GM18867 (cell line): ENCODE measurements at regions not wholly inside any gene's neighbourhood (a gene's known extent, or its start where the extent isn't known, plus 50 kb on each side); places are given as distances from the start of the nearest gene placed in this dataset.

Source experiments
- ATAC-seq: cut with Tn5 transposase; IDR thresholded peaks from one replicate; pipeline ENCODE4 v1.9.1; 2021; ENCODE audit warnings: mild to moderate bottlenecking, moderate library complexity; ENCODE audit not compliant: unreplicated experiment

DNA sequence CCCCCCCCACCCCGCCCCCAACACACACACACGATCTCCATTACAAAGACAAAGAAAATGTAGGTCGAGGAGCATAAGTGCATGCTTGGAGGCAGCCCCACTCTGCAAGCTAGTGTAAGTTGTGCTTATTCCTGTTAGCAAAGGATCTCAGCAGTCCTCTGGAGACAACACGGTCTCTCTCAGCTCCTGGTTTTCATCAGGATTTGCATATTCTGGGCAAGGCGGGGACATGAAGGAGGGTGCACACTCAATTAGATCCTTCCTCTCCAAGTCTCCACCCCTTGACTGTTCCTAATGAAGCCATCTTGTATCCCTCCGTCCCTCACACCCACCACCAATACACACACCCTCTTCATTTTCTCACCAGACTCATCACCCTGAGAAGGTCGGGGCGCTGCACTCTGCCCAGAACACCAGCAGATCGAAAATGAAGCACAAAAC, 63.8 kb downstream of the MRPL46 start:
- no peak for ATAC-seq

DNA sequence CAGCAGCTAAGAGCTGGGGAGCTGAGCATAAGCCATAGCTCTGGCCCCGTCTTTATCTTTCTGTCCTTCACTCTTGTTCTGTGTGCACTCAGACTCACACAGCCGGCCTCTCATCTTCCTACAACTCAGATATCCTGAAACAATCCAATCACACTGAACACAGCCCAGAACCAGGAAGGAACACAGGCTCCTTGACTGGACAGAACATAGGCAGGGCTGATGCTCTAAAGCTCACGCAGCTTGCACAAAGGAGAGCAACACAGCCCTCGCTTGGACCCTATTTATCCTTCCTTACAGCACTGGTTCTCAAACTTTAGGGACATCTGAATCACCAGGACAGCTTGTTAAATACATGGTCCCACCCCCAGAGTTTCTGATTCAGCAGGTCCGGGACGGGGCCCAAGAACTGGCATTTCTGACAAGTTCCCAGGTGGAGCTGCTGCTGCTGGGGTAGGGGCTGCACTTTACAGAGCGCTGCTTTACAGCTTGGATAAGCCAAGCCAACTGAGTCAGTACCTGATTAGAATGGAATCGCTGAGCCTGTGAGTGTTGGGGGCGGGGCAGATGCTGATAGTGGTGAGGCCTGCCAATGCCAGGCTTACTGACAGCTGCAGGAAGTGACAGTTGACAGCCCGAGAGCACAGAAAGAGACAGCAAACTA, 65.1 kb downstream of the MRPL46 start:
- ATAC-seq: no peak

DNA sequence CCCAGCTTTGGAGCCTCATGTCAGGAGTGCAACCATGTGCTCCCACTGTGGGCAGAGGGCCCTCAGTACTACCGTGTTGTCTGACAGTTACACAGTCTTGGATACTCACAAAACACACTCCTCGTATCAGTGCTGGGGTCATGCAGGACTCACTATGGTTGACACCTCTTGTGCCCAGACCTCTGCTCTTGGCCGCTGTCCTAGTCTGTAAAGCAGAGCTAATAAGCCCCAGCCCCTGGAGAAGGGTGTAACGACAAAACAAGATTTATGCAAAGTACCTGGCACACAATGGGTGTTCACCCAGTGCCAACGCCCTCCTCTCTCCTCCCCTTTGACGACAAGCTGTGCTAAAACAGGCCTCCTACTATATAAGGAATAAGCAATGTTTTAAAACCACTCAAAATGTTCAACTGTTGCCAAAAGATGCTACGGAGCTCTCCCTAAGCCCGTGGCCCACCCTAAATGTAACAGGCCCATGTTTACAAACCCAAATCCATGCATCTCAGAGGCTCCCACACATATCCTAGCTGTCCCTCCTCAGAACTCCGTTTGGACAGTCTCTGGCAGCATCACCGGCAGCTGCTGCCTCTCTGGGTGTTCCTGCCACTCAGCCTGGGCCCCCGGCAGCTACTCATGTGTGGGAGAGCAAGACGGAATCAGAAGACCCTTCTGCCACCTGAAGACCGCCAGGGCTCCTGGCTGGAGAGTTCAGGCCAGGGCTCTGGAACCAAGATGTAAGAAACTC, 65.8 kb downstream of the MRPL46 start:
- ATAC-seq: no peak

DNA sequence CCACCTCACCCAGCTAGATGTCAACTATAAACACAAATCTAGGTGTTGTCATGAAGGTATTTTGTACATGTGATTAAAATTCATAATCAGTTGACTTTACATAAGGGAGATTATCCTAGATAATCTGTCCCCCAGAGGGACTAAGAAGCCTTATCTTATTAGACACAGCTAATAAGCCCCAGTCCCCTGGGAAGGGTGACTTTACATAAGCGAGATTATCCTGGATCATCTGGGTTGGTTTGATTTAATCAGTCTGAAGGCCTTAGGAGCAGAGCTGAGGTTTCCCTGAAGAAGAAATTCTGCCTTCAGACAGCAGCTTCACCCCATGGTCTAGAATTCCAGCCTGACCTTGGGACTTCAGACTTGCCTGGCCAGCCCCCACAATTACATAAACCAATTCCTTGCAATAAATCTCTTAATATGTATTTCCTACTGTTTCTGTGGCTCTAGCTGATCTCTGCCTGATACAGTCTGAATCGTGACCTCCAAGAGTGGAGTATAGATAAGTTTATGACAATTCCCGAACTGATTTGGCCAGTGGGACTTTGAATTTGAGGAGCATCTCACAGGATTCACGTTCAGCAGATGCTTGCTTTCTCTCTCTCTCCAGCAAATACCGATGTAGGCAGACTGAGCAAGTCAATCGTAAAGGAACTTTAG, 66.5 kb downstream of the MRPL46 start:
- no peak for ATAC-seq

DNA sequence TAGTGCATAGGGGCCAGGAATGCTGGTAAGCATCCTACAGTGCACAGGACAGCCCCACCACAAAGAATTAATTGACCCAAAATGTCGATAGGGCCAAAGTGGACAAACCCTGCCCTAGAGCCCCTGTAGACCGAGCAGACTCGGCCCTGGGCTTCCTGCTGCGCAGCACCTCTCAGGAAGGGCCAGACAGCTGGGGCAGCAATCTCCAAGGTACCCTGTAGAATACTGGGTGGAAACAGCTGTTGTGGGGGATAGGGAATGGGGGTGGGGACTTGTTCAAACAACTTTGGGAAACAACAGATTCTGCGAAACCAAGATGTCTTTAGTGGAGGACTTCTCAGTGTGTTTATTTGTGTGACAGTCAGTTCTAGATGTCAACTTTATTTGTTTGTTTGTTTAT, 67.1 kb downstream of the MRPL46 start:
- ATAC-seq: no peak

DNA sequence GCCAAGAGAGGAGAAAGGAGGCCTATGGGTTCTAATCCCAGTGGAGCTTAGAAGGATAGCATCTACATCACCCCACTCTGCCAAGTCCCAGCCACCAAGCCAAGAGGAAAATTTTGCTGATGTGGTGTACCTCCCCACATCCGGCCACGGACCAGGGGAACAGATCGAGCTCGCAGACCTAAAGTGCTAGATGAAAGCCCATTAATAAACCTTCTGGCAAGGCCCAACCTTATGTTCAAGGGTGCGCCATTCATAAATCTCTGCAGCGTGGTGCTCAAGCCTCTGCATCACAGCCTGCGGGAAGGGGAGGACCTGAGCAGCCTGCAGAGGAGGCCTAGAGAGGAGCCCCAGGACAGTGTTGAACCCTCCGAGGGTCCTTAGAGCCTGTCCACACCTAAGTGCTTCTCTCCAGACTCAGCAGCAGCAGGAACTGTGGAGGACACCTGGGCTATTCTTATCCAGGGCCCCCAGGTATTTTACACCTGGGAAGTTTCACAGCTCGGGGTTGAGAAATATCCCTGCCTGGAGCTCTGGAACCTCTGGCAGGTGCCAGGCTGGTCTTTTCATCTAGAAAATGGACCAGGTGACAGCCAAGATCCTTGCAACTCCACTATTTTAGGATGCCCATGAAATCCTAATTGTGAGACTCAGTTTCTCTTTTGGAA, 68.0 kb downstream of the MRPL46 start:
- ATAC-seq: no peak

DNA sequence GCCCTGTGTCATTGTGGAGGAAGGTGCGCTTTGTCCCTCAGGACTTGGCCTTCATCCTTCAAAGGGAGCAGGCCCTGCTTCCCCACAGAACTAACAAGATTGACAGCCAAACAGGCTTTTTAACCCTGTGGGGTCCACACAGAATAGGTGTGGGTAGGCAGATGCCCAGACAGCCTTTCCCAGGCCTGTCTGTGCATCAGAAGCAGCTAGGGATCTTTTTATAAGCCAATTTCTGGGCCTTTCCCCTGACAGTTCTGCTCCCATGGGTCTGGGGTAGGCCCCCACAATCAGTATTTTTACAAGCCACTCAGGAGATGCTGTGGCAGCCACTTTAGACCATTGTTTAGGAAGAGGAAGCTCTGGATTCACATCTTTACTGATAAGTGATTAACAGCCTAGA, 69.2 kb downstream of the MRPL46 start:
- no peak for ATAC-seq

DNA sequence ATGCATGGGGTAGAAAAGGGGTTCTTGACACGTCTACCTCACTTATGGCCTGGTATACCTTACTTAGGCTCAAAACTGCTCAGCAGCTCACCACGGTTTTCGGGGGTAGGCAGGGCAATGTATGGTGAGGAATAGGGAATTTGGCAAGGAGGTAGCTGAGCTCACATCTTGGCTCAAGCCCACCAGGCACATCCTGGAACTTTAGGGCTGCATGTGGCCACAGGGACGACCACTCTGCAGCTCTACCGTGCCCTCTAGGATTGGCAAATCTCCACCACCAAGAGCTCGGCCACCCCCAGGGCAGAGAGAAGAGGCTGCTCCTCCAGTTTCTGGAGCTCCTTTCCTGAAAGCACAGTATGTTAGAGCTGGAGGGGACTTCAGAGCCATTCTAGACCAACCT, 69.7 kb downstream of the MRPL46 start:
- ATAC-seq: no peak

DNA sequence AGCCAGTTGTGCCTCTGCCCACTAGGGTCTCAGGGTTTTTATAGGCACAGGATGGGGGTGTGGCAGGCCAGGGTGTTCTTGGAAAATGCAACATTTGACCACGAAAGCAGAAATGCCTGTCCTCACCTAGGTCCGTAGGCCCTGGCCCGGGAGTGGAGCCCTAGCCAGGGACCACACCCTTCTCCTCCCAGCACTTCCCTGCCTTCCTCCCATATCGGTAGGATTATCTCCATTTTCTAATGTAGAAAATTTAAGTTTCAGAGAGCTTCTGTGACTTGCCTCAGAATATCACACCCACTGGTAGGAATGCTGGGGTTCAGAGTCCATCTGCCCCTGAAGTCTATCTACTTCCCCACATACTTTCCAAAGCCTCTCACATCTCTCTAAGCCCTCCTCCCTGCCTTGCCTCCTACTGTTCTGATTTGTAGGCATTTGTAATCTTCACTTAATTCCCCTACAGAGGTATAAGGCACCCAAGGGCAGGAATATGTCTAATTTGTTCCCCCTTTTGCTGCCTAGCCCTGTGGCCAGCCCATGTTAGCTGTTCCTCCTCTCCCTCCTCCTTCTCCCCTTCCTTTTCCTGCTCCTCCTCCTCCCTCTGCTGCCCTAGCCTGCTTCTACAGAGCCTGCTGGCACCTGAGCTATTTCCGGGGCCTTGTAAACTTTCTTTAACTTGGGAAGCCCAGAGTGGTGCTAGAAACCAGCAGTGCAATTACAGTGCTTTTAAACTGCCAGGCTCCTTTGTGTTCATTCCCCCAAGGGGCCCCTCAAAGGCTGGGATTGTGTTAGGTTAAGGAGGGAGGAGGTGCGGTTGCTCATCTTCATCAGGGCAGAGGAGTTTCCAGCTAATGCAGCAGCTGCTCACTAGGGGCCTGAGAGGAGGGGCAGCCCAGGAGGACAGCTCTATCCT, 71.1 kb downstream of the MRPL46 start:
- ATAC-seq: no peak

DNA sequence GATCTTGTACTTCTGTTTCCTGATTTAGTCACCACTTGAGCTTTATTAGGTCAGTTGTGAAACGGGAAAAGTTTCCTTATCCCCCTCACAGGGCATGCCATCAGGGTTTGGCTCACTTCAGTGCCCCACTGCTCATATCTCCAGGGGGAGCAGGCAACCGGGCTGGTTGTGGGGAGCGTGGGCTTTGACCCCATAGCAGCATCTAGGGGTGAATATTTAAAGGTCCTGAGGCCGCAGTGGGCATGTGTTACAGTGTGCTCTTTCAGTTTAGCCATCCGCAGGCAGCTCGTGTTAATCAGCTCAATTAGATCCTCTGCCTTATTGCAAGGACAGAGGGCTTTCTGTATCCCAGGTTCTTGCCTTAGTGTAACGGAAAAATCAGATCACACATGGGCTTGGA, 71.9 kb downstream of the MRPL46 start:
- no peak for ATAC-seq

DNA sequence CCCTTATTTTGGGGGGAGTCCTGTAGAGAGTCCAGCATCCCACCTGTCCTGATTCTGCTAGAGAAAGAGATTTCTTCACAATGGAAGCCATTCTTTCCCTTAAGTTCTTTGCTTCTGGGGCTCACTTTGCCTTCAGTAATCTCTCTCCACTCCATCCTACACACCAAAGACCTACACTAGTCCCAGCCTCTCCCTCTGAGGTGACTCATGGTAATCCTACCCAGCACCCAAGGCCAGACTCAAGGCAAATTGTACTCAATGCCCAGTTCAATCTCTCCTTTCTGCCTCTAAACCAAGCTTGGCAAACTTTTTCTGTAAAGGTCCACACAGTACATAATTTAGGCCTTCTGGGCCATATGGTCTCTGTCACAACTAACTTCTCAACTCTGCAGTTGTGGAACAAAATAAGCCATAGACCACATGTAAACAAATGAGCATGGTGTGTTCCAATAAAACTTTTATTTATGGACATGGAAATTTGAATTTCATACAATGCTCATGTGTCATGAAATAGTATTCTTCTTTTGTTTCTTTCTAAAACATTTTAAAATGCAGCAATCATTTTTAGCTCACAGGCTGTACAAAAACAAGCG, 72.5 kb downstream of the MRPL46 start:
- ATAC-seq: no peak

DNA sequence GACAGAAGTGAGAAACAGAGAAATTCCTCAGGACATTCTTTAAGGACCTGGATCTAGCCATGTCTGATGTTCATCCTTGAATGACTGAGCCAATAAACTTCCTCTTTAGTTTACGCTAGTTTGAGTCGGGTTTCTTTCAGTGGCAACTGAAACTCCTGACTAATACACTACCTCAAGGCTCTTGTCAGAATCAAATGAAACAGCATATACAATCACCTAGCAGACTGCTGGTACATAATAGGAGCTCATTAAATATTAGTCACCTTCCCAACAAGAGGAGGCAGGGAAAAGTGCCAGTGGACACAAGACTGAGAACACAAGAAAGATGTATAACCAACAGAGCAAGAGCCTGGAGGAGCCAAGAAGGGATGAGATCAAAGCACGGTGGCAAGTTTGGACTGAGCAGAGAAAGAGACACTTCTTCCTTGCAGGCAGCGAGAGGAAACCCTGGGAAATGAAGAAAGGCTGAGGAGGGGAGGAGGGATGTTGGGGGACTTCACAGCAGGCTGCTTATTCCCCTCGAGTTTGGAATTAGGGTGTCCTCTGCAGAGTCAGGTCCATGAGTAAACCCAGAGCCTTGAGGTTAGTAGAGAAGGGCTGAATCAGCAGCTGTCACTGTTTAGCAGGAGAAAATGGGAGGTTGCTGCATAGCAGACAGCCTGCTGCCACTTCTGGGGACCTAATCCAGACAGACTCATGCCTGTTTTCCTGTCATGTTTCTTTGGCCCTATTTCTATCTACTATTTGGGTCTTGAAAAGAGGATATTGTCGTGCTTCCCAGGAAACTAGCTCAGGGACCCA, 73.3 kb downstream of the MRPL46 start:
- ATAC-seq: no peak

DNA sequence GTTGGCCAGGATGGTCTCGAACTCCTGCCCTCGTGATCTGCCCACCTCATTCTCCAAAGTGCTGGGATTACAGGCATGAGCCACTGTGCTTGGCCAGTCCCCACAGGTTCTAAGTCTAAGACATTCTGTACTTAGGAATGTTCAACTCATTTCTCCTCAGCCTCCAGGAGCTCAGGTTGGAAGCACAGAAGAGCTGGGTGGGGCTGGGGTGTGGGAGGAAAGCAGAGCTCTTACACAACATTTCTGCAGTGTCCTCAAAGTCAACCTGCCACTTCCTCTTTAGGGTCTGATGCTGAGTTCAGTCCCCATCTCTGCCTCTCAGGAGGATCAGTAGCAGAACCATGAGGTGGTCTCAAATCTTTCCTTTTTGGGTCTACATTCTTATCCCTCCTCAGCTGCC, 75.5 kb downstream of the MRPL46 start:
- ATAC-seq: no peak

DNA sequence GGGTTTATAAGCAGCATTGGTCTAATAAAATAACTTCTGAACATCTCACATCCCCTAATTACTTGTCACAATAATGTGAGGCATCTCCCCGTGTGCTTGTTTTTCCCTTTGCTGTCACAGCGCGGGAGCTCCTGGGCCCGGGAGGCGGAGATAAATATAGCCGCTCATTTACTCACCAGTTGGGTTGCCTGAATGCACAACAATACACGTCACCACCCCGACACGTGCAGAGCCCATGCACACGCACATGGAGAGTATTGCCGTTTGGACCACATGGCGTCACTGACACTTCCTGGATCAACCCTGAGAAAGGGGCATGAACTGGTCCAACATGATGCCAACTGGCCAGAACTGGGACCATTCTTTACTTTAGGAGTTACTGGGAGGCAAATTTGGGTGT, 76.2 kb downstream of the MRPL46 start:
- ATAC-seq: no peak

DNA sequence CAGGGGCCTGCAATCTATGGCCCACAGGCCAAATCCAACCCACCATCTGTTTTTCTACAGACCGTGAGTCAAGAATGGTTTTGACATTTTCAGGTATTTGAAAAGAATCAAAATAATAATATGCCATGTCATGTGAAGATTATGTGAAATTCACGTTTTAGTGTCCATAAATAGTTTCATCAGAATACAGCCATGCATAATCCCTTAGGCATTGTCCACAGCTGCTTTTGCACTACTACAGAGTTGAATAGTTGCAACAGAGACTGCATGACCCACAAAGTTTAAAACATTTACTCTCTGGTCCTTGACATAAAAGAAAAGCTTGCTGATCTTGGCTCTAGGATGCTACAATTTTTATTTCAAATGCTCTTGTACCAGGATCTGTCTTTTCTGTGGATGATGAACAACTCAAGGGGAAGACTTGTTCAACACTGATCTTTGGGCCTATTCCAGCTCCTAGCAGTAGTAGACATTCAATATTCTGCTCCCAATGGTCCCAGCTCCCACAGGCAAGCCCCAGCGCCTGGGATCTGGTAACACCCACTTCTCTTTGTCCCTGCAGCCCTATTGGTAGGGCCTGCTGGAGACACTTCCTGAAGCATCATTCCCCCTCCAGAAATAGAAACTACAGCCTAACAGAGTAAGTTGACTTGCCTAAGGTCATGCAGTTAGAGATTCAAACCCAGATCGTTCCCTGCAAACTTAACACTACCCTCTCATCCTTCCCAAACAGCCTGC, 76.9 kb downstream of the MRPL46 start:
- ATAC-seq: no peak

DNA sequence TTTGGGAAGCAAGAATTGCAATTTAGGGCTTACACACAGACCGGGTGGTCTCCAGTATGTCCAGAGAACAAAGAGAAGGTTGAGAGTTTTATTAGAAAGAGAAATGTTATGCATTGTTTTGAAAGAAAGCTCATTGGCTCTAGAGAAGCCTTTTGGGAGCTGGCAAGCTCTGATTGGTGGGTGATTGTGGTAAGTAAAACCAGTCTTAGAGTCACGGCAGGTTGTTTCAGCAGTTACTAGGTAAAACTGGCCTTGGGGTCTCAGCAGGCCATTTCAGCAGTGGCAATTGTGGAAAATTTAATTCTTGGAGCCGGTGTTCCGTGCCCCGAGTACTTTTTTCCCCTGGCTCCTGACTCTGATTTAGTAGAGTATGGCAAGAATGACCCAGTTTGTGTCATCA, 78.1 kb downstream of the MRPL46 start:
- ATAC-seq: no peak

DNA sequence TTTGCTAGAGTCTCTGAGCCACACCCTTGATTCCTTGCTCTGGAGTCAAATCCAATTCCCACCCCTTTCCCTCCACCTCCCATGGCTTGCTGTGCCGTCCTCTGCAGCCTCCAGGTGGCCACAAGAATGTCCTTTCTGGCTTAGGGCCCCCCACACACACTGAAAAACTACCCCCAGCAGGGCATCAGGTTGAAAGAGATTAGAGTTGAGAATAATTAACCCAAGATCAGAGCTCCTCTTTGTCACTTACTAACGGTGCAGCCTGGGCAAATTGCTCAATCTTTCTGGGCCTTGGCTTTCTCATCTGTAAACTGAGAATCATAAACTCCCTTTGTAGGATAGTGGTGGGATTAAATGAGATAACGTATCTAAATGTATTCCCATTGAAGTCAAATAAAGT, 78.5 kb downstream of the MRPL46 start:
- ATAC-seq: no peak

DNA sequence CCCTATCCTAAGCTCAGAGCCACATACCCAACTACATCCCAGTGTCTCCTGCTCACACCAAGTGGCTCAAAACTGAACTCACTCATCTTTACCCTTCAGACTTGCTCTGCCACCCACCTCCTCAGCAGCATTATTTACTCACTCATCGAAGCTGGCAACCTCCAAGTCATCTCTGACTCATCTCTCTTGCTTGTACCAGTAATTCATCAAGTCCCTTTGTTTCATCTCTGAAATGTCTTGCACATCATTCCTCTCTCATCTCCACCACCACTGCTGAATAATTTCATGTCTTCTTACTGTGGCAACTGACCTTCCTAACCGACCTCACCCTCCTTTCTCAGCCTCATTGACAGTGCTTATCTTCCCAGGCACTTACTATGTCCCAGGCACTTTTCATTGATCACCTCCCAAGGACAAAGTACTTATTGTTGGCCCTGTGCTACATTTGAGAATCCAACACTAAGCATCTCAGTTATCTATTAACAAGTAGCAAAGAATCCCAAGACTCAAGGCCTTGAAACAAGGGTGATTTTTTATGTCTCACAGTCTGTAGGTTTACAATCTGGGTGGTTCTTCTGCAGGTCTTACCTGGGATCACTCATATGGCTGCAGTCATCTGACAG, 82.0 kb downstream of the MRPL46 start:
- ATAC-seq: no peak
